ENCODE measurements at regions not wholly inside any gene's neighbourhood (a gene's known extent, or its start where the extent isn't known, plus 50 kb on each side); places are given as distances from the start of the nearest gene placed in this dataset.
A peak's percentile ranks its signal among the peaks of the same experiment; 100 is the strongest.
"Not testable (repeated sequence)": the region's sequence is repeated elsewhere in the genome, so short reads cannot be mapped to it uniquely, and the experiment has no call there.

DNA sequence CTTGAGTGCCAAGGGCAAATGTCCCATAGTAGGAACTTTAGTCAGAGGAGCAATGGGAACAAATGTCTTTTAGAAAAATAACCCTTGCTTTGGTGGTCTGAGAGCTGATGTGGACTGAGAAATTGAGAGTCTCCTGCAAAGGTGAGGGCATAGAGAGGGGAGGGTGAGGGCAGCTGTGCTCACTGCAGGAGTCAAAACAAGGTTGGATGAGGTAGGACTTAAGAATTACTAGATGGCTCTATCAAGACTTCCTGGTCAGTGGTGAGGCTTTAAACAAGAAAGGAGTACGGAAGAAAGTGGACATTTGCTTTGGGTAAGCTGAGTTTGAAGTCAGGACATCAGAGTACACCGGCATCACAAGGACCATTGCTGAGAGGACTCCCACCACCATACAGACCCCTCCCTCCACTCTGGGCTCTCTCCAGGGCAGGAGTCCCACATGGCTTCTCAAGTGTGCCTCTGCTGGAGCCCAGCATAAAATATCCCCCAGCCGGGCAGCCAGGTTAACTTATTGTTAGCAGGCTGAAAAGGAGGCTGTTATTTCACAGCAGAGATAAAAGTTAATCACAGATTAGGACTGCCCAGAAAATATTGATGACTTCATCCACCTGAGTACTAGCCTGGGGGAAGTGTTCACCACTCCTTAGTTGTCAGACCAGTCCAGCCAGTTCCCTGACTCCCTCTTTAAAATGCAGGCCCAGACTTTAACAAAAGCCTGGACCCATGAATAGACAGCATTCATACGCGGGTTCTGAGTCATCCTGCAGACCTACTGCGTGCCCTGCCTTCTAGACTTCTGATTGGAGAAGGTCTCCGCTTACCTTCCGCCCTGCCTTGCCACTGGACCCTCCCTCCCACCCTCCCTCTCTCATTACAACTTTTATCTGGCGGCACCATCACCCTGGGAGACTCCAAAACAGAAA is 167.2 kb downstream of the BCL2L11 start:
- peak overlapping the region; percentile 45 for H3K4me2 ChIP-seq (ENCODE audit: low read length)
- H3K79me2 ChIP-seq (ENCODE audit: insufficient read depth, low read length); RAD21 ChIA-PET (ENCODE audit: low non-redundant PET in 1 of 2, low total read pairs in 2 of 2, uncharacterized antibody in 2 of 2, unreplicated experiment in 2 of 2); H3K9ac ChIP-seq (ENCODE audit: low read length); H3K9me2 ChIP-seq (ENCODE audit: insufficient read depth); intact Hi-C loops (cut with micrococcal nuclease); H3K36me3 ChIP-seq (ENCODE audit: control insufficient read depth in 1 of 2, insufficient read depth in 2 of 2, low read length in 2 of 2); H3K27me3 ChIP-seq (ENCODE audit: insufficient read depth, low read length); H3K9me3 ChIP-seq (ENCODE audit: control insufficient read depth in 1 of 2, insufficient read depth in 1 of 2, low read depth in 1 of 2, low read length in 2 of 2); H2AFZ ChIP-seq (ENCODE audit: low read depth, low read length, poor library complexity, severe bottlenecking); H4K20me1 ChIP-seq (ENCODE audit: insufficient read depth); CTCF ChIA-PET; POLR2A ChIA-PET; H3K4me3 ChIP-seq (replicated peaks in 1 of 2; ENCODE audit: low read depth in 1 of 2, low read length in 2 of 2): not testable (repeated sequence)
- peak overlapping the region; percentile 10; the same call in 1 of the 2 replicates for H3K27ac ChIP-seq (ENCODE audit: low read depth, low read length)
- DNase-seq (ENCODE audit: low read depth, low spot score) (peak; percentile 84), ATAC-seq (peak; percentile 92)
- TF ChIP-seq, protein P1, sequence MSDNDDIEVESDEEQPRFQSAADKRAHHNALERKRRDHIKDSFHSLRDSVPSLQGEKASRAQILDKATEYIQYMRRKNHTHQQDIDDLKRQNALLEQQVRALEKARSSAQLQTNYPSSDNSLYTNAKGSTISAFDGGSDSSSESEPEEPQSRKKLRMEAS (IDR thresholded peaks at IDR 0.05), result 0 out of 2 replicates have a peak, but pooled peaks have one; percentile 35
- peak; percentile 85; the same call in 1 of the 2 replicates for TF ChIP-seq CBX3 (IDR thresholded peaks at IDR 0.05; ENCODE audit: low read depth)
- TF ChIP-seq RAD21 (IDR thresholded peaks at IDR 0.05; ENCODE audit: low read depth), result peak; percentile 16; the same call in 1 of the 2 replicates
- TF ChIP-seq JUND (IDR thresholded peaks at IDR 0.05), result peak; percentile 70
- peak; percentile 72 for TF ChIP-seq FOSL1 (IDR thresholded peaks at IDR 0.05; ENCODE audit: low read depth)
- TF ChIP-seq, protein P2, sequence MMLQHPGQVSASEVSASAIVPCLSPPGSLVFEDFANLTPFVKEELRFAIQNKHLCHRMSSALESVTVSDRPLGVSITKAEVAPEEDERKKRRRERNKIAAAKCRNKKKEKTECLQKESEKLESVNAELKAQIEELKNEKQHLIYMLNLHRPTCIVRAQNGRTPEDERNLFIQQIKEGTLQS (IDR thresholded peaks at IDR 0.05), result peak; percentile 16; the same call in 1 of the 2 replicates
- TF ChIP-seq SP1 (IDR thresholded peaks at IDR 0.05; ENCODE audit: low read depth), result peak; percentile 47; the same call in 1 of the 2 replicates
- BruUV-seq (replicated peaks), result TSS peak; percentile 90
- H3K4me1 ChIP-seq (ENCODE audit: control insufficient read depth in 1 of 2, insufficient read depth in 2 of 2, low read length in 2 of 2), result peaks cover 3 to 13% of the 10 kb centered on the region in 2 experiments; a peak in 2 of 4 replicates

DNA sequence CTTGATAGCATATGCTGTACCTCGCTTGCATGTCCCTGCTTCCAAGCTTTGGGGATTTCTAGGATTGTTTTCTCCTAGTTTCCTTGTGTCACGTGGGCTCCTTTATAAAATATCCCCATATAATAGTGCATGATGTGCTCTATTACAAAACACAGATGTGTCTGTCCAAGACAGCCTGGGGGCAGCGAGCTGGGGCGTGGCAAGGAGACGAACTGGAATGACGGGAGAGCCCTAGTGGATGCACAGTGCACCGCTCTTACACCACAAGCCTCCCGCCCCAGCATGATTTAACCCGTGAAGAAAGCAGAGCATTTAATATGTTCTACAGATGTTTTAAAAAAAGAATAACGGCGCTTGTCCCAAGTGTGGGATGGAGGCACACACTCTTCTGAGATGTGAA is 169.7 kb downstream of the BCL2L11 start:
- DNase-seq (ENCODE audit: low read depth, low spot score); H4K20me1 ChIP-seq (ENCODE audit: insufficient read depth); H3K9me2 ChIP-seq (ENCODE audit: insufficient read depth); H3K27ac ChIP-seq (ENCODE audit: low read depth, low read length); H3K9ac ChIP-seq (ENCODE audit: low read length); H3K27me3 ChIP-seq (ENCODE audit: insufficient read depth, low read length); H3K4me3 ChIP-seq (replicated peaks in 1 of 2; ENCODE audit: low read depth in 1 of 2, low read length in 2 of 2); H3K36me3 ChIP-seq (ENCODE audit: control insufficient read depth in 1 of 2, insufficient read depth in 2 of 2, low read length in 2 of 2); H2AFZ ChIP-seq (ENCODE audit: low read depth, low read length, poor library complexity, severe bottlenecking); RAD21 ChIA-PET (ENCODE audit: low non-redundant PET in 1 of 2, low total read pairs in 2 of 2, uncharacterized antibody in 2 of 2, unreplicated experiment in 2 of 2); intact Hi-C loops (cut with micrococcal nuclease); H3K79me2 ChIP-seq (ENCODE audit: insufficient read depth, low read length); H3K9me3 ChIP-seq (ENCODE audit: control insufficient read depth in 1 of 2, insufficient read depth in 1 of 2, low read depth in 1 of 2, low read length in 2 of 2); BruUV-seq (replicated peaks); CTCF ChIA-PET; POLR2A ChIA-PET; H3K4me2 ChIP-seq (ENCODE audit: low read length): not testable (repeated sequence)
- H3K4me1 ChIP-seq (ENCODE audit: control insufficient read depth in 1 of 2, insufficient read depth in 2 of 2, low read length in 2 of 2), result peaks cover 3 to 13% of the 10 kb centered on the region in 2 experiments; a peak in 2 of 4 replicates
- ATAC-seq, result peak; percentile 48

DNA sequence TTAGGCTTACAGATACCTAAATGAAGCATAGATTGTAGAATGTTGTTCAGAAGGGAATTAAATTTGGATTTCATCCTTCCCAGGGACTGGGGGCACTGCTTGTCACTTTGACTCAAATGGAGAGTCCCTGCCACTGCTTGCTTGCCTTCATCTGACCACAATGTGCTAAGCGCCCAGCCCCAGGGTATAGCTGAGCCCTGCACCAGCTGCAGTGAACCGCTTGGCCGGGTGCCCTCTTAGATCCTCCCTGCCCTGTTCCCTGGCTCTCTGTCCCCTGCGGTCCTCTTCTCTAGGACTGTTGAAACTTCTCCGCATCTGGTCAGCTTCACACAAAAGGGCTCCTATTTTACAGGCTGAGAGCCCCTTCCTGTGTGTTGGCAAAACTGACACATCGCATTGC is 170.9 kb downstream of the BCL2L11 start:
- POLR2A ChIA-PET; H3K9me2 ChIP-seq (ENCODE audit: insufficient read depth); DNase-seq (ENCODE audit: low read depth, low spot score); H3K9me3 ChIP-seq (ENCODE audit: control insufficient read depth in 1 of 2, insufficient read depth in 1 of 2, low read depth in 1 of 2, low read length in 2 of 2); H4K20me1 ChIP-seq (ENCODE audit: insufficient read depth); BruUV-seq (replicated peaks); H3K4me3 ChIP-seq (replicated peaks in 1 of 2; ENCODE audit: low read depth in 1 of 2, low read length in 2 of 2); H3K9ac ChIP-seq (ENCODE audit: low read length); H3K27me3 ChIP-seq (ENCODE audit: insufficient read depth, low read length); H3K36me3 ChIP-seq (ENCODE audit: control insufficient read depth in 1 of 2, insufficient read depth in 2 of 2, low read length in 2 of 2); CTCF ChIA-PET; intact Hi-C loops (cut with micrococcal nuclease); H3K79me2 ChIP-seq (ENCODE audit: insufficient read depth, low read length); H2AFZ ChIP-seq (ENCODE audit: low read depth, low read length, poor library complexity, severe bottlenecking); H3K4me2 ChIP-seq (ENCODE audit: low read length); RAD21 ChIA-PET (ENCODE audit: low non-redundant PET in 1 of 2, low total read pairs in 2 of 2, uncharacterized antibody in 2 of 2, unreplicated experiment in 2 of 2); H3K27ac ChIP-seq (ENCODE audit: low read depth, low read length); ATAC-seq: not testable (repeated sequence)
- H3K4me1 ChIP-seq (ENCODE audit: control insufficient read depth in 1 of 2, insufficient read depth in 2 of 2, low read length in 2 of 2), result peaks cover 3 to 13% of the 10 kb centered on the region in 2 experiments; a peak in 2 of 4 replicates

Data from HCT116 (cell line).